ENCODE measurements at regions not wholly inside any gene's neighbourhood (a gene's known extent, or its start where the extent isn't known, plus 50 kb on each side); places are given as distances from the start of the nearest gene placed in this dataset.

DNA sequence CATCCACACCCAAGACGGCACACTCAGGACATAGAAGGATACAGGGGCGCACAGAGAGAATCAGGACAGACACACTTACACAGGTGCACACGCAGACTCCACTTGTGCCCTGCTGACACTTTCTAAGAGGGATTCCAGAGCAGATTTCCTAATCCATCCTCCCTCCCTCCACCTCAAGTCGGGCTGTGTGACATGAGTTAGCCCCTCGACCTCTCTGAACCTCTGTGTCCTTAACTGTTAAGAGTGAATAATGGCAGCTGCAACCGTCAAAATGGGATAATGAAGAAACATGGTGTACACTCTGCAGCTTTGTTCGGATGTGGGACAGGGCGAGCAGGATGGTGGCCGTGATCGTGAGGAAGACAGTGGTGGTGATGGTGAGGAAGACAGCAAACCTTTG is 100.1 kb downstream of the CPN2 start:
- TF ChIP-seq TAF1 (IDR thresholded peaks at IDR 0.05; ENCODE audit: low read depth, low read length), result no peak
- no peak for TF ChIP-seq POLR2A (IDR thresholded peaks at IDR 0.05; ENCODE audit: low read depth, low read length)
- TF ChIP-seq POLR2AphosphoS5 (IDR thresholded peaks at IDR 0.05; ENCODE audit: low read depth, low read length), result no peak

Data from GM12891 (cell line).